Tibial artery (tissue), 4 donors: ENCODE measurements at regions not wholly inside any gene's neighbourhood (a gene's known extent, or its start where the extent isn't known, plus 50 kb on each side); places are given as distances from the start of the nearest gene placed in this dataset.

Experiments
- DNase-seq, 2 donors: peaks; one replicate each; pipeline ENCODE4 v3.0.0-alpha.2; 2019
- H3K27ac ChIP-seq, 2 donors: fragments of 200-600 bp; sonication (generic) in 1 of 2; 1 replicate in 1 of 2; 2 replicates in 1 of 2; pipeline ENCODE4 v1.5.1; 2018 to 2019; ENCODE audit warnings: mild to moderate bottlenecking in 1 of 2
- H3K27me3 ChIP-seq, 2 donors: fragments of 200-600 bp; sonication (generic) in 1 of 2; one replicate each; pipeline versions ENCODE4 v1.5.1 to v1.6.0; 2016 to 2019
- H3K36me3 ChIP-seq, 3 donors: fragments of 200-600 bp; sonication (generic) in 2 of 3; one replicate each; pipeline ENCODE4 v1.5.1; 2016 to 2019; ENCODE audit warnings: mild to moderate bottlenecking in 2 of 3
- H3K4me1 ChIP-seq, 4 donors: fragments of 200-600 bp; sonication (generic) in 2 of 4; 1 replicate in 3 of 4; 2 replicates in 1 of 4; pipeline ENCODE4 v1.5.1; 2016 to 2019
- H3K4me3 ChIP-seq, 2 donors: fragments of 200-600 bp; sonication (generic) in 1 of 2; 1 replicate in 1 of 2; 2 replicates in 1 of 2; pipeline ENCODE4 v1.5.1; 2018 to 2019; ENCODE audit warnings: mild to moderate bottlenecking in 2 of 2
- H3K9me3 ChIP-seq, 3 donors: fragments of 200-600 bp; sonication (generic) in 1 of 3; one replicate each; pipeline ENCODE4 v1.5.1; 2016 to 2019
- CTCF ChIP-seq, 2 experiments: fragments of 200-600 bp in 1 of 2; fragments of 450-650 bp in 1 of 2; IDR thresholded peaks; one replicate each; pipeline ENCODE4 v1.5.1; 2017 to 2019; ENCODE audit warnings: antibody characterized with exemption in 2 of 2, mild to moderate bottlenecking in 1 of 2, moderate library complexity in 1 of 2
- intact Hi-C: fragments of 100-400 bp; cut with DNase I; formaldehyde crosslinking; loops from one replicate; pipeline ENCODE4 v1.15.0; 2023; ENCODE audit warnings: low total_unique reads

- intact Hi-C loops = no loop called here
- Histone ChIP-seq H3K4me3 (no peak overlapping the region), H3K9me3 (no peaks in the 10 kb centered on the region), H3K36me3 (no peaks in the 10 kb centered on the region), H3K27me3 (no peaks in the 10 kb centered on the region), H3K27ac (no peak overlapping the region), H3K4me1 (no peaks in the 10 kb centered on the region)
- DNase-seq = no peak
- TF ChIP-seq CTCF (IDR thresholded peaks at IDR 0.05) = no peak
Observed at GRCh38 chr2:220455351-220455990, 828.0 kb downstream of the SLC4A3 start.

- DNase-seq = no peak
- H3K36me3 ChIP-seq = no peaks in the 10 kb centered on the region
- H3K4me3 ChIP-seq = no peak overlapping the region
- intact Hi-C loops = no loop called here
- H3K9me3 ChIP-seq = no peaks in the 10 kb centered on the region
- no peaks in the 10 kb centered on the region for H3K27me3 ChIP-seq
- no peaks in the 10 kb centered on the region for H3K4me1 ChIP-seq
- no peak for TF ChIP-seq CTCF (IDR thresholded peaks at IDR 0.05)
- H3K27ac ChIP-seq = no peak overlapping the region
Observed at GRCh38 chr2:220458051-220458450, 830.6 kb downstream of the SLC4A3 start.

GRCh38 chr2:220460257-220460985 lies 833.0 kb downstream of the SLC4A3 start:
- no peak for DNase-seq
- H3K27me3 ChIP-seq = no peaks in the 10 kb centered on the region
- TF ChIP-seq CTCF (IDR thresholded peaks at IDR 0.05) = no peak
- intact Hi-C loops = no loop called here
- no peaks in the 10 kb centered on the region for H3K9me3 ChIP-seq
- H3K27ac ChIP-seq = no peak overlapping the region
- H3K4me1 ChIP-seq = no peaks in the 10 kb centered on the region
- H3K36me3 ChIP-seq = no peaks in the 10 kb centered on the region
- no peak overlapping the region for H3K4me3 ChIP-seq

- Histone ChIP-seq H3K4me1 (no peaks in the 10 kb centered on the region), H3K4me3 (no peak overlapping the region), H3K27me3 (no peaks in the 10 kb centered on the region), H3K9me3 (no peaks in the 10 kb centered on the region), H3K27ac (no peak overlapping the region), H3K36me3 (no peaks in the 10 kb centered on the region)
- intact Hi-C loops = no loop called here
- TF ChIP-seq CTCF (IDR thresholded peaks at IDR 0.05) = no peak
- DNase-seq = no peak
Observed at GRCh38 chr2:220463876-220464275, 836.4 kb downstream of the SLC4A3 start.

- intact Hi-C loops = no loop called here
- no peaks in the 10 kb centered on the region for H3K4me1 ChIP-seq
- no peak overlapping the region for H3K27ac ChIP-seq
- no peaks in the 10 kb centered on the region for H3K36me3 ChIP-seq
- no peaks in the 10 kb centered on the region for H3K9me3 ChIP-seq
- no peak overlapping the region for H3K4me3 ChIP-seq
- no peak for DNase-seq
- no peak for TF ChIP-seq CTCF (IDR thresholded peaks at IDR 0.05)
- no peaks in the 10 kb centered on the region for H3K27me3 ChIP-seq
Observed at GRCh38 chr2:220465700-220466099, 838.3 kb downstream of the SLC4A3 start.
